Suprapubic skin (tissue), 4 donors: ENCODE measurements at regions not wholly inside any gene's neighbourhood (a gene's known extent, or its start where the extent isn't known, plus 50 kb on each side); places are given as distances from the start of the nearest gene placed in this dataset.

Source experiments
- CTCF ChIP-seq, 2 donors: fragments of 200-600 bp in 1 of 2; fragments of 450-650 bp in 1 of 2; sonication (generic) in 1 of 2; IDR thresholded peaks; one replicate each; pipeline ENCODE4 v1.5.1; 2016 to 2019; ENCODE audit warnings: antibody characterized with exemption in 2 of 2, mild to moderate bottlenecking in 1 of 2, moderate library complexity in 1 of 2
- EP300 ChIP-seq: sonication (generic); formaldehyde crosslinking; IDR thresholded peaks from one replicate; pipeline ENCODE4 v1.6.1; 2017; ENCODE audit warnings: antibody characterized with exemption
- POLR2A ChIP-seq, 2 donors: fragments of 450-650 bp; IDR thresholded peaks; one replicate each; pipeline ENCODE4 v1.6.1; 2017; ENCODE audit warnings: antibody characterized with exemption in 2 of 2, mild to moderate bottlenecking in 2 of 2, moderate library complexity in 2 of 2
- POLR2AphosphoS5 ChIP-seq, 3 donors: sonication (generic); formaldehyde crosslinking; IDR thresholded peaks; one replicate each; pipeline ENCODE4 v1.6.1; 2017; ENCODE audit warnings: antibody characterized with exemption in 3 of 3

GRCh38 chr9:129500161-129500862 lies 120.6 kb downstream of the C9orf50 start:
- TF ChIP-seq CTCF (IDR thresholded peaks at IDR 0.05) (no peak), POLR2A (IDR thresholded peaks at IDR 0.05) (no peak), EP300 (no peak), POLR2AphosphoS5 (IDR thresholded peaks at IDR 0.05) (no peak)
